GM12878 (cell line): ENCODE measurements at regions not wholly inside any gene's neighbourhood (a gene's known extent, or its start where the extent isn't known, plus 50 kb on each side); places are given as distances from the start of the nearest gene placed in this dataset.

Source experiments
- CHD2 ChIP-seq: IDR thresholded peaks from 2 replicates; pipeline ENCODE4 v1.6.1; 2011; ENCODE audit warnings: low read depth, low read length, improper control_type of control experiment, borderline replicate concordance
- ETV6 ChIP-seq, 2 experiments: fragments of 450-650 bp in 1 of 2; IDR thresholded peaks in 1 of 2; conservative IDR thresholded peaks in 1 of 2; 2 replicates each; pipeline ENCODE4 v1.6.1; 2014; ENCODE audit warnings: antibody characterized with exemption in 1 of 2, borderline replicate concordance in 1 of 2, low read depth in 1 of 2, mild to moderate bottlenecking in 1 of 2, moderate library complexity in 1 of 2
- FOXM1 ChIP-seq: IDR thresholded peaks from 2 replicates; pipeline ENCODE4 v1.6.1; 2012; ENCODE audit warnings: low read depth, mild to moderate bottlenecking, inconsistent platforms, low read length, moderate library complexity
- JUND ChIP-seq: IDR thresholded peaks from 2 replicates; pipeline ENCODE4 v1.6.1; 2012; ENCODE audit warnings: low read depth, mild to moderate bottlenecking, low read length, improper control_type of control experiment, moderate library complexity
- NFXL1 ChIP-seq: fragments of 450-650 bp; IDR thresholded peaks from 2 replicates; pipeline ENCODE4 v1.6.1; 2017; ENCODE audit warnings: antibody characterized with exemption, mild to moderate bottlenecking, borderline replicate concordance
- POLR2A ChIP-seq: IDR thresholded peaks from 2 replicates; pipeline ENCODE4 v1.6.1; 2011; ENCODE audit warnings: low read depth, mild to moderate bottlenecking, low read length
- POLR2AphosphoS5 ChIP-seq: IDR thresholded peaks from 2 replicates; pipeline ENCODE4 v1.6.1; 2011; ENCODE audit warnings: mild to moderate bottlenecking, low read length, inconsistent platforms
- RFX5 ChIP-seq: IDR thresholded peaks from 2 replicates; pipeline ENCODE4 v1.6.1; 2011; ENCODE audit warnings: low read depth, low read length, improper control_type of control experiment
- SP1 ChIP-seq: IDR thresholded peaks from one replicate; pipeline ENCODE4 v1.6.1; 2011; ENCODE audit warnings: low read depth, low read length
- SUZ12 ChIP-seq: fragments of 200-600 bp; sonication (generic); IDR thresholded peaks from one replicate; pipeline ENCODE4 v1.6.1; 2018; ENCODE audit warnings: antibody characterized with exemption, mild to moderate bottlenecking; ENCODE audit not compliant: unreplicated experiment
- YY1 ChIP-seq: IDR thresholded peaks from 2 replicates; pipeline ENCODE4 v1.6.1; 2011; ENCODE audit warnings: low read depth, mild to moderate bottlenecking, low read length
- TF ChIP-seq, protein P1 (sequence below): IDR thresholded peaks from 2 replicates; pipeline ENCODE4 v1.6.1; 2012; ENCODE audit warnings: low read length, inconsistent platforms
- TF ChIP-seq, protein P2 (sequence below): fragments of 450-650 bp; IDR thresholded peaks from 2 replicates; pipeline ENCODE4 v1.6.1; 2018; ENCODE audit warnings: borderline replicate concordance, mild to moderate bottlenecking; ENCODE audit not compliant: partially characterized antibody
- TF ChIP-seq, protein P3 (sequence below): IDR thresholded peaks from 2 replicates; pipeline ENCODE4 v1.6.1; 2011; ENCODE audit warnings: low read depth, mild to moderate bottlenecking, low read length, moderate library complexity, borderline replicate concordance; ENCODE audit errors: extremely low read depth

DNA sequence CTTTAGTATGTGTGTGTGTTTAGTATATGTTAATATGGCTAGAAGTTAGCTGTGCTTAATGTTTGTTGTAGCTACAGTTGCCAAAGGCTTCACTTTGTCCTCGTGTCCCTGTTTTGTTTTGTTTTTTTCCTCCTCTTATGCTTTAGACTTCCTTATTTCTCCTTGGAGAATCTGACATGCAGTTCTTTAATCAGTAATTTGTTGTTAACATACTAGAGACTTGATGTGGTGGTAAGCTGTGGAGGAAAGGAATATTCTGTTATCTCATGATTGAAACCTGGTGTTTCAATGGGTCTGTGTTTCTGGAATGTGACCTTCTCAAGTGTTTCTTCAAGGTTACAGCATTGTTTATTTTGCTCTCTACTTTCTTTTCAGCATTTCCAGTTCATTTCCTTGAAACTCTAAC is 515.6 kb upstream of the ST8SIA4 start:
- TF ChIP-seq, protein P1, sequence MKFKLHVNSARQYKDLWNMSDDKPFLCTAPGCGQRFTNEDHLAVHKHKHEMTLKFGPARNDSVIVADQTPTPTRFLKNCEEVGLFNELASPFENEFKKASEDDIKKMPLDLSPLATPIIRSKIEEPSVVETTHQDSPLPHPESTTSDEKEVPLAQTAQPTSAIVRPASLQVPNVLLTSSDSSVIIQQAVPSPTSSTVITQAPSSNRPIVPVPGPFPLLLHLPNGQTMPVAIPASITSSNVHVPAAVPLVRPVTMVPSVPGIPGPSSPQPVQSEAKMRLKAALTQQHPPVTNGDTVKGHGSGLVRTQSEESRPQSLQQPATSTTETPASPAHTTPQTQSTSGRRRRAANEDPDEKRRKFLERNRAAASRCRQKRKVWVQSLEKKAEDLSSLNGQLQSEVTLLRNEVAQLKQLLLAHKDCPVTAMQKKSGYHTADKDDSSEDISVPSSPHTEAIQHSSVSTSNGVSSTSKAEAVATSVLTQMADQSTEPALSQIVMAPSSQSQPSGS: no peak
- TF ChIP-seq, protein P2, sequence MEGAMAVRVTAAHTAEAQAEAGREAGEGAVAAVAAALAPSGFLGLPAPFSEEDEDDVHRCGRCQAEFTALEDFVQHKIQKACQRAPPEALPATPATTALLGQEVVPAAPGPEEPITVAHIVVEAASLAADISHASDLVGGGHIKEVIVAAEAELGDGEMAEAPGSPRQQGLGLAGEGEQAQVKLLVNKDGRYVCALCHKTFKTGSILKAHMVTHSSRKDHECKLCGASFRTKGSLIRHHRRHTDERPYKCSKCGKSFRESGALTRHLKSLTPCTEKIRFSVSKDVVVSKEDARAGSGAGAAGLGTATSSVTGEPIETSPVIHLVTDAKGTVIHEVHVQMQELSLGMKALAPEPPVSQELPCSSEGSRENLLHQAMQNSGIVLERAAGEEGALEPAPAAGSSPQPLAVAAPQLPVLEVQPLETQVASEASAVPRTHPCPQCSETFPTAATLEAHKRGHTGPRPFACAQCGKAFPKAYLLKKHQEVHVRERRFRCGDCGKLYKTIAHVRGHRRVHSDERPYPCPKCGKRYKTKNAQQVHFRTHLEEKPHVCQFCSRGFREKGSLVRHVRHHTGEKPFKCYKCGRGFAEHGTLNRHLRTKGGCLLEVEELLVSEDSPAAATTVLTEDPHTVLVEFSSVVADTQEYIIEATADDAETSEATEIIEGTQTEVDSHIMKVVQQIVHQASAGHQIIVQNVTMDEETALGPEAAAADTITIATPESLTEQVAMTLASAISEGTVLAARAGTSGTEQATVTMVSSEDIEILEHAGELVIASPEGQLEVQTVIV: no peak
- no peak for TF ChIP-seq POLR2A
- TF ChIP-seq ETV6 (conservative IDR thresholded peaks at IDR 0.05 in 1 of 2, IDR thresholded peaks at IDR 0.05 in 1 of 2; ENCODE audit: borderline replicate concordance in 1 of 2, low read depth in 1 of 2): no peak
- TF ChIP-seq POLR2AphosphoS5: no peak
- no peak for TF ChIP-seq NFXL1
- TF ChIP-seq JUND: no peak
- no peak for TF ChIP-seq SP1
- no peak for TF ChIP-seq YY1
- TF ChIP-seq, protein P3, sequence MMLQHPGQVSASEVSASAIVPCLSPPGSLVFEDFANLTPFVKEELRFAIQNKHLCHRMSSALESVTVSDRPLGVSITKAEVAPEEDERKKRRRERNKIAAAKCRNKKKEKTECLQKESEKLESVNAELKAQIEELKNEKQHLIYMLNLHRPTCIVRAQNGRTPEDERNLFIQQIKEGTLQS: no peak
- no peak for TF ChIP-seq RFX5
- no peak for TF ChIP-seq SUZ12
- TF ChIP-seq FOXM1: no peak
- no peak for TF ChIP-seq CHD2
